ENCODE measurements at regions not wholly inside any gene's neighbourhood (a gene's known extent, or its start where the extent isn't known, plus 50 kb on each side); places are given as distances from the start of the nearest gene placed in this dataset.
"Not testable (repeated sequence)": the region's sequence is repeated elsewhere in the genome, so short reads cannot be mapped to it uniquely, and the experiment has no call there.

- TF ChIP-seq CTCF, POLR2A (IDR thresholded peaks at IDR 0.05): not testable (repeated sequence)
Observed at GRCh38 chr2:65963303-65963702, 471.6 kb upstream of the MEIS1 start.
